Activated CD8-positive, alpha-beta memory T cell treated with anti-CD3 and anti-CD28 coated beads, Interleukin-2, amount 10 ng/mL, durations not matched to agents 7 days and 5 days (primary cell): ENCODE measurements at regions not wholly inside any gene's neighbourhood (a gene's known extent, or its start where the extent isn't known, plus 50 kb on each side); places are given as distances from the start of the nearest gene placed in this dataset.

Experiments
- ATAC-seq: fragments of 150-1000 bp; cut with Tn5 transposase; one replicate; pipeline ENCODE4 v1.10.0; 2021; ENCODE audit warnings: moderate library complexity
- CTCF ChIA-PET: fragments of 350-600 bp; sonication (Branson Sonifier 250); formaldehyde crosslinking; loops from one replicate; lab custom pipeline; 2021; ENCODE audit warnings: antibody characterized with exemption; lab: Charles Lee
- DNase-seq: peaks from one replicate; pipeline ENCODE4 v3.0.0-alpha.2; 2020
- H3K27ac Mint-ChIP-seq: one replicate; pipeline ENCODE4 v1.8.0; 2021; ENCODE audit warnings: mild to moderate bottlenecking, mixed read lengths
- H3K27me3 Mint-ChIP-seq: one replicate; pipeline ENCODE4 v1.8.0; 2021; ENCODE audit warnings: mixed read lengths
- H3K36me3 Mint-ChIP-seq: one replicate; pipeline ENCODE4 v1.8.0; 2021; ENCODE audit warnings: mild to moderate bottlenecking, mixed read lengths
- H3K4me1 Mint-ChIP-seq: one replicate; pipeline ENCODE4 v1.8.0; 2021; ENCODE audit warnings: mixed read lengths
- H3K4me3 Mint-ChIP-seq: one replicate; pipeline ENCODE4 v1.8.0; 2021; ENCODE audit warnings: mild to moderate bottlenecking, moderate library complexity, mixed read lengths
- H3K9me3 Mint-ChIP-seq: one replicate; pipeline ENCODE4 v1.8.0; 2022; ENCODE audit warnings: low read depth, mixed read lengths

- Mint-ChIP-seq H3K9me3 (peaks cover 9% of the 10 kb centered on the region), H3K36me3 (no peaks in the 10 kb centered on the region), H3K4me3 (no peak overlapping the region), H3K27ac (no peak overlapping the region), H3K4me1 (no peaks in the 10 kb centered on the region), H3K27me3 (no peaks in the 10 kb centered on the region)
- CTCF ChIA-PET, result no interaction called here
- ATAC-seq (no peak), DNase-seq (no peak)
Observed at GRCh38 chr2:41241325-41242000, 789.6 kb upstream of the SLC8A1 start.

GRCh38 chr2:41242001-41242331 is 790.1 kb upstream of the SLC8A1 start:
- CTCF ChIA-PET, result no interaction called here
- no peak for DNase-seq
- Mint-ChIP-seq H3K4me3 (no peak overlapping the region), H3K27ac (no peak overlapping the region), H3K27me3 (no peaks in the 10 kb centered on the region), H3K4me1 (no peaks in the 10 kb centered on the region), H3K9me3 (peaks cover 9% of the 10 kb centered on the region), H3K36me3 (no peaks in the 10 kb centered on the region)
- no peak for ATAC-seq

GRCh38 chr2:41267929-41268659 is 779.7 kb upstream of the PKDCC start:
- no peak for DNase-seq
- no peaks in the 10 kb centered on the region for H3K9me3 Mint-ChIP-seq
- CTCF ChIA-PET, result no interaction called here
- no peak overlapping the region for H3K4me3 Mint-ChIP-seq
- ATAC-seq, result no peak
- no peak overlapping the region for H3K27ac Mint-ChIP-seq
- H3K27me3 Mint-ChIP-seq, result no peaks in the 10 kb centered on the region
- H3K4me1 Mint-ChIP-seq, result no peaks in the 10 kb centered on the region
- H3K36me3 Mint-ChIP-seq, result no peaks in the 10 kb centered on the region

- H3K27ac Mint-ChIP-seq, result no peak overlapping the region
- DNase-seq, result no peak
- no peak for ATAC-seq
- no peaks in the 10 kb centered on the region for H3K36me3 Mint-ChIP-seq
- no peaks in the 10 kb centered on the region for H3K4me1 Mint-ChIP-seq
- no peaks in the 10 kb centered on the region for H3K27me3 Mint-ChIP-seq
- CTCF ChIA-PET, result no interaction called here
- no peak overlapping the region for H3K4me3 Mint-ChIP-seq
- no peaks in the 10 kb centered on the region for H3K9me3 Mint-ChIP-seq
Observed at GRCh38 chr2:41283079-41283775, 764.6 kb upstream of the PKDCC start.

GRCh38 chr2:41293491-41293890 is 754.3 kb upstream of the PKDCC start:
- no peak overlapping the region for H3K4me3 Mint-ChIP-seq
- ATAC-seq (no peak), DNase-seq (no peak)
- H3K27ac Mint-ChIP-seq, result no peak overlapping the region
- no peaks in the 10 kb centered on the region for H3K36me3 Mint-ChIP-seq
- no peaks in the 10 kb centered on the region for H3K4me1 Mint-ChIP-seq
- H3K27me3 Mint-ChIP-seq, result no peaks in the 10 kb centered on the region
- CTCF ChIA-PET, result no interaction called here
- peaks cover 5% of the 10 kb centered on the region for H3K9me3 Mint-ChIP-seq

- Mint-ChIP-seq H3K27me3 (no peaks in the 10 kb centered on the region), H3K4me1 (no peaks in the 10 kb centered on the region), H3K27ac (no peak overlapping the region), H3K9me3 (peaks cover 5% of the 10 kb centered on the region), H3K4me3 (no peak overlapping the region), H3K36me3 (no peaks in the 10 kb centered on the region)
- ATAC-seq (no peak), DNase-seq (no peak)
- CTCF ChIA-PET, result no interaction called here
Observed at GRCh38 chr2:41294331-41294730, 753.5 kb upstream of the PKDCC start.

- DNase-seq, result no peak
Observed at GRCh38 chr2:41313082-41313481, 734.7 kb upstream of the PKDCC start.

GRCh38 chr2:41314511-41315070 is 733.2 kb upstream of the PKDCC start:
- CTCF ChIA-PET, result no interaction called here
- no peaks in the 10 kb centered on the region for H3K9me3 Mint-ChIP-seq

More at GRCh38 chr2:41313082-41313481, 734.7 kb upstream of the PKDCC start:
- H3K9me3 Mint-ChIP-seq, result no peaks in the 10 kb centered on the region
- H3K4me3 Mint-ChIP-seq, result no peak overlapping the region
- no peak overlapping the region for H3K27ac Mint-ChIP-seq
- CTCF ChIA-PET, result no interaction called here
- no peak for ATAC-seq
- no peaks in the 10 kb centered on the region for H3K27me3 Mint-ChIP-seq
- no peaks in the 10 kb centered on the region for H3K4me1 Mint-ChIP-seq
- H3K36me3 Mint-ChIP-seq, result no peaks in the 10 kb centered on the region

GRCh38 chr2:41319437-41319836 is 728.4 kb upstream of the PKDCC start:
- Mint-ChIP-seq H3K27me3 (no peaks in the 10 kb centered on the region), H3K9me3 (no peaks in the 10 kb centered on the region), H3K36me3 (no peaks in the 10 kb centered on the region), H3K27ac (no peak overlapping the region), H3K4me1 (no peaks in the 10 kb centered on the region), H3K4me3 (no peak overlapping the region)
- DNase-seq, result no peak
- no peak for ATAC-seq
- CTCF ChIA-PET, result no interaction called here

More at GRCh38 chr2:41314511-41315070, 733.2 kb upstream of the PKDCC start:
- DNase-seq (no peak), ATAC-seq (no peak)
- no peak overlapping the region for H3K4me3 Mint-ChIP-seq
- H3K36me3 Mint-ChIP-seq, result no peaks in the 10 kb centered on the region
- H3K27me3 Mint-ChIP-seq, result no peaks in the 10 kb centered on the region
- H3K27ac Mint-ChIP-seq, result no peak overlapping the region
- H3K4me1 Mint-ChIP-seq, result no peaks in the 10 kb centered on the region

- ATAC-seq (no peak), DNase-seq (no peak)
- no peaks in the 10 kb centered on the region for H3K4me1 Mint-ChIP-seq
- no peak overlapping the region for H3K27ac Mint-ChIP-seq
- CTCF ChIA-PET, result no interaction called here
- no peaks in the 10 kb centered on the region for H3K9me3 Mint-ChIP-seq
- H3K36me3 Mint-ChIP-seq, result no peaks in the 10 kb centered on the region
- no peaks in the 10 kb centered on the region for H3K27me3 Mint-ChIP-seq
- no peak overlapping the region for H3K4me3 Mint-ChIP-seq
Observed at GRCh38 chr2:41320491-41320890, 727.3 kb upstream of the PKDCC start.

- Mint-ChIP-seq H3K36me3 (no peaks in the 10 kb centered on the region), H3K4me1 (no peaks in the 10 kb centered on the region), H3K4me3 (no peak overlapping the region), H3K27ac (no peak overlapping the region), H3K27me3 (no peaks in the 10 kb centered on the region), H3K9me3 (no peaks in the 10 kb centered on the region)
- ATAC-seq (no peak), DNase-seq (no peak)
- CTCF ChIA-PET, result no interaction called here
Observed at GRCh38 chr2:41321351-41321750, 726.5 kb upstream of the PKDCC start.

GRCh38 chr2:41326851-41327250 is 721.0 kb upstream of the PKDCC start:
- Mint-ChIP-seq H3K9me3 (no peaks in the 10 kb centered on the region), H3K4me1 (no peaks in the 10 kb centered on the region), H3K4me3 (no peak overlapping the region), H3K27ac (no peak overlapping the region), H3K27me3 (no peaks in the 10 kb centered on the region), H3K36me3 (no peaks in the 10 kb centered on the region)
- CTCF ChIA-PET, result no interaction called here
- no peak for DNase-seq
- no peak for ATAC-seq

- no peaks in the 10 kb centered on the region for H3K27me3 Mint-ChIP-seq
- H3K9me3 Mint-ChIP-seq, result peaks cover 2% of the 10 kb centered on the region
- DNase-seq, result no peak
- CTCF ChIA-PET, result no interaction called here
- ATAC-seq, result no peak
- H3K27ac Mint-ChIP-seq, result no peak overlapping the region
- H3K4me1 Mint-ChIP-seq, result no peaks in the 10 kb centered on the region
- no peak overlapping the region for H3K4me3 Mint-ChIP-seq
- no peaks in the 10 kb centered on the region for H3K36me3 Mint-ChIP-seq
Observed at GRCh38 chr2:41329040-41329439, 718.8 kb upstream of the PKDCC start.

- Mint-ChIP-seq H3K4me1 (no peaks in the 10 kb centered on the region), H3K9me3 (peaks cover 2% of the 10 kb centered on the region), H3K4me3 (no peak overlapping the region), H3K36me3 (no peaks in the 10 kb centered on the region), H3K27me3 (no peaks in the 10 kb centered on the region), H3K27ac (no peak overlapping the region)
- no peak for ATAC-seq
- DNase-seq, result no peak
- CTCF ChIA-PET, result no interaction called here
Observed at GRCh38 chr2:41334159-41334558, 713.7 kb upstream of the PKDCC start.
